WTC11 (cell line): ENCODE measurements at regions not wholly inside any gene's neighbourhood (a gene's known extent, or its start where the extent isn't known, plus 50 kb on each side); places are given as distances from the start of the nearest gene placed in this dataset.

Experiments used
- ATAC-seq: fragments of 200-7000 bp; cut with Tn5 transposase; 2 replicates; pipeline ENCODE4 v1.10.0; 2021; ENCODE audit warnings: mild to moderate bottlenecking, moderate library complexity
- CTCF ChIA-PET: fragments of 300-600 bp; sonication (Branson Sonifier 250); formaldehyde crosslinking; loops from one replicate; lab custom pipeline; 2021; ENCODE audit warnings: antibody characterized with exemption; lab: Charles Lee
- POLR2A ChIA-PET: fragments of 350-600 bp; sonication (Branson Sonifier 250); formaldehyde crosslinking; loops from one replicate; lab custom pipeline; 2021; ENCODE audit warnings: antibody characterized with exemption; lab: Charles Lee
- DNase-seq: peaks from one replicate; pipeline ENCODE4 v3.0.0; 2021; ENCODE audit warnings: low spot score
- H3K27ac Mint-ChIP-seq: 2 replicates; pipeline ENCODE4 v1.8.0; 2021; ENCODE audit warnings: mixed read lengths
- H3K27me3 Mint-ChIP-seq: 2 replicates; pipeline ENCODE4 v1.8.0; 2021; ENCODE audit warnings: low read depth, mild to moderate bottlenecking, moderate library complexity, mixed read lengths
- H3K36me3 Mint-ChIP-seq: 2 replicates; pipeline ENCODE4 v1.8.0; 2021; ENCODE audit warnings: mixed read lengths
- H3K4me1 Mint-ChIP-seq: 2 replicates; pipeline ENCODE4 v1.8.0; 2022; ENCODE audit warnings: mixed read lengths
- H3K4me3 Mint-ChIP-seq: 2 replicates; pipeline ENCODE4 v1.8.0; 2021; ENCODE audit warnings: mild to moderate bottlenecking, moderate library complexity, mixed read lengths
- H3K9me3 Mint-ChIP-seq: 2 replicates; pipeline ENCODE4 v1.8.0; 2021; ENCODE audit warnings: mixed read lengths
- ELF4 ChIP-seq: sonication (generic); formaldehyde crosslinking; IDR thresholded peaks from 2 replicates; pipeline ENCODE4 v1.8.1; 2022; ENCODE audit warnings: low read depth, mild to moderate bottlenecking, moderate library complexity, missing genetic modification reagents
- EMX1 ChIP-seq: fragments of 250-450 bp; sonication (Bioruptor Pico); IDR thresholded peaks from 2 replicates; pipeline ENCODE4 v1.8.0; 2021; ENCODE audit warnings: mild to moderate bottlenecking
- IRF1 ChIP-seq: sonication (generic); formaldehyde crosslinking; IDR thresholded peaks from 2 replicates; pipeline ENCODE4 v1.8.0; 2023; ENCODE audit warnings: missing genetic modification reagents
- KAT7 ChIP-seq: sonication (generic); formaldehyde crosslinking; IDR thresholded peaks from 2 replicates; pipeline ENCODE4 v1.8.1; 2023; ENCODE audit warnings: missing genetic modification reagents, mild to moderate bottlenecking, borderline replicate concordance
- MYBL2 ChIP-seq: sonication (generic); formaldehyde crosslinking; IDR thresholded peaks from 2 replicates; pipeline ENCODE4 v1.8.1; 2023; ENCODE audit warnings: mild to moderate bottlenecking, moderate library complexity, missing genetic modification reagents
- PRDM15 ChIP-seq: sonication (generic); formaldehyde crosslinking; IDR thresholded peaks from 2 replicates; pipeline ENCODE4 v1.8.0; 2022; ENCODE audit warnings: missing genetic modification reagents
- PRRX2 ChIP-seq: fragments of 250-450 bp; sonication (Bioruptor Pico); IDR thresholded peaks from 2 replicates; pipeline ENCODE4 v1.8.0; 2021; ENCODE audit warnings: mild to moderate bottlenecking
- TP53 ChIP-seq: sonication (generic); formaldehyde crosslinking; IDR thresholded peaks from 2 replicates; pipeline ENCODE4 v1.8.1; 2023; ENCODE audit warnings: mild to moderate bottlenecking, missing genetic modification reagents
- USF2 ChIP-seq: sonication (generic); formaldehyde crosslinking; IDR thresholded peaks from 2 replicates; pipeline ENCODE4 v1.8.1; 2023; ENCODE audit warnings: mild to moderate bottlenecking, missing genetic modification reagents, moderate library complexity
- ZNF138 ChIP-seq: sonication (generic); formaldehyde crosslinking; conservative IDR thresholded peaks from 2 replicates; pipeline ENCODE4 v1.8.1; 2022; ENCODE audit warnings: mild to moderate bottlenecking, moderate library complexity, missing genetic modification reagents
- ZNF263 ChIP-seq: sonication (generic); formaldehyde crosslinking; IDR thresholded peaks from 2 replicates; pipeline ENCODE4 v1.8.1; 2022; ENCODE audit warnings: low read depth, mild to moderate bottlenecking, moderate library complexity, missing genetic modification reagents
- ZNF671 ChIP-seq: fragments of 250-450 bp; sonication (Bioruptor Pico); IDR thresholded peaks from 2 replicates; pipeline ENCODE4 v1.8.0; 2021; ENCODE audit warnings: mild to moderate bottlenecking
- TF ChIP-seq, protein P1 (sequence below): fragments of 250-450 bp; sonication (Bioruptor Pico); IDR thresholded peaks from 2 replicates; pipeline ENCODE4 v1.9.0; 2021; ENCODE audit warnings: mild to moderate bottlenecking, borderline replicate concordance

- TF ChIP-seq ZNF263 (CRISPR knock-in tag) (no peak), KAT7 (CRISPR knock-in tag) (no peak), EMX1 (CRISPR knock-in tag) (no peak), ELF4 (CRISPR knock-in tag) (no peak), PRRX2 (CRISPR knock-in tag) (no peak), IRF1 (no peak), TP53 (CRISPR knock-in tag) (no peak), ZNF671 (CRISPR knock-in tag) (no peak), MYBL2 (no peak), ZNF138 (CRISPR knock-in tag) (no peak)
- TF ChIP-seq, protein P1, sequence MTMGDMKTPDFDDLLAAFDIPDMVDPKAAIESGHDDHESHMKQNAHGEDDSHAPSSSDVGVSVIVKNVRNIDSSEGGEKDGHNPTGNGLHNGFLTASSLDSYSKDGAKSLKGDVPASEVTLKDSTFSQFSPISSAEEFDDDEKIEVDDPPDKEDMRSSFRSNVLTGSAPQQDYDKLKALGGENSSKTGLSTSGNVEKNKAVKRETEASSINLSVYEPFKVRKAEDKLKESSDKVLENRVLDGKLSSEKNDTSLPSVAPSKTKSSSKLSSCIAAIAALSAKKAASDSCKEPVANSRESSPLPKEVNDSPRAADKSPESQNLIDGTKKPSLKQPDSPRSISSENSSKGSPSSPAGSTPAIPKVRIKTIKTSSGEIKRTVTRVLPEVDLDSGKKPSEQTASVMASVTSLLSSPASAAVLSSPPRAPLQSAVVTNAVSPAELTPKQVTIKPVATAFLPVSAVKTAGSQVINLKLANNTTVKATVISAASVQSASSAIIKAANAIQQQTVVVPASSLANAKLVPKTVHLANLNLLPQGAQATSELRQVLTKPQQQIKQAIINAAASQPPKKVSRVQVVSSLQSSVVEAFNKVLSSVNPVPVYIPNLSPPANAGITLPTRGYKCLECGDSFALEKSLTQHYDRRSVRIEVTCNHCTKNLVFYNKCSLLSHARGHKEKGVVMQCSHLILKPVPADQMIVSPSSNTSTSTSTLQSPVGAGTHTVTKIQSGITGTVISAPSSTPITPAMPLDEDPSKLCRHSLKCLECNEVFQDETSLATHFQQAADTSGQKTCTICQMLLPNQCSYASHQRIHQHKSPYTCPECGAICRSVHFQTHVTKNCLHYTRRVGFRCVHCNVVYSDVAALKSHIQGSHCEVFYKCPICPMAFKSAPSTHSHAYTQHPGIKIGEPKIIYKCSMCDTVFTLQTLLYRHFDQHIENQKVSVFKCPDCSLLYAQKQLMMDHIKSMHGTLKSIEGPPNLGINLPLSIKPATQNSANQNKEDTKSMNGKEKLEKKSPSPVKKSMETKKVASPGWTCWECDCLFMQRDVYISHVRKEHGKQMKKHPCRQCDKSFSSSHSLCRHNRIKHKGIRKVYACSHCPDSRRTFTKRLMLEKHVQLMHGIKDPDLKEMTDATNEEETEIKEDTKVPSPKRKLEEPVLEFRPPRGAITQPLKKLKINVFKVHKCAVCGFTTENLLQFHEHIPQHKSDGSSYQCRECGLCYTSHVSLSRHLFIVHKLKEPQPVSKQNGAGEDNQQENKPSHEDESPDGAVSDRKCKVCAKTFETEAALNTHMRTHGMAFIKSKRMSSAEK (CRISPR knock-in tag): no peak
- TF ChIP-seq, all 79 proteins: peak for 0
- Mint-ChIP-seq H3K27ac (no peak overlapping the region), H3K27me3 (peaks cover 22% of the 10 kb centered on the region), H3K4me1 (peaks cover 59% of the 10 kb centered on the region), H3K36me3 (no peaks in the 10 kb centered on the region), H3K9me3 (no peaks in the 10 kb centered on the region), H3K4me3 (no peak overlapping the region)
- CTCF ChIA-PET: no interaction called here
- DNase-seq (no peak), ATAC-seq (no peak)
- POLR2A ChIA-PET: no interaction called here
These were observed 239.5 kb upstream of the CADM1 start for GRCh38 chr11:115743719-115744118.

- ATAC-seq (no peak), DNase-seq (no peak)
- Mint-ChIP-seq H3K4me1 (peaks cover 59% of the 10 kb centered on the region), H3K27me3 (peaks cover 22% of the 10 kb centered on the region), H3K4me3 (no peak overlapping the region), H3K27ac (no peak overlapping the region)
- POLR2A ChIA-PET: no interaction called here
- TF ChIP-seq USF2 (CRISPR knock-in tag): no peak
- TF ChIP-seq PRDM15 (CRISPR knock-in tag): peak; percentile 43; the same call in 1 of the 2 replicates
- TF ChIP-seq, all 79 proteins: peak for 1
- Mint-ChIP-seq H3K9me3 (0 out of 2 replicates have a peak, but pooled peaks cover 3% of the 10 kb centered on the region), H3K36me3 (no peaks in the 10 kb centered on the region)
- CTCF ChIA-PET: no interaction called here
These were observed 237.3 kb upstream of the CADM1 start for GRCh38 chr11:115741376-115742107.
